Caco-2 (cell line): ENCODE measurements at regions not wholly inside any gene's neighbourhood (a gene's known extent, or its start where the extent isn't known, plus 50 kb on each side); places are given as distances from the start of the nearest gene placed in this dataset.

Experiments
- BruUV-seq: library from RNA; stranded (reverse); fragments of 400-500 nt; replicated peaks from 2 replicates; lab custom pipeline; 2021; lab: Mats Ljungman, UMichigan
- CTCF ChIA-PET: fragments of 300-600 bp; sonication (Branson Sonifier 250); formaldehyde crosslinking; loops from one replicate; lab custom pipeline; 2022; ENCODE audit warnings: antibody characterized with exemption; lab: Charles Lee
- POLR2A ChIA-PET: fragments of 300-600 bp; sonication (Branson Sonifier 250); formaldehyde crosslinking; loops from one replicate; lab custom pipeline; 2022; ENCODE audit warnings: antibody characterized with exemption; lab: Charles Lee
- DNase-seq, 2 experiments: peaks; one replicate each; pipeline versions ENCODE4 v3.0.0 to v3.0.0-alpha.2; 2020 to 2022
- H3K27me3 ChIP-seq: replicated peaks from 2 replicates; pipeline ENCODE4 v1.6.0; 2011; ENCODE audit warnings: low read length; ENCODE audit not compliant: control insufficient read depth, insufficient read depth
- H3K36me3 ChIP-seq: 2 replicates; pipeline ENCODE4 v1.5.1; 2011; ENCODE audit warnings: low read length; ENCODE audit not compliant: control insufficient read depth, insufficient read depth
- H3K4me1 ChIP-seq: fragments of 250-450 bp; sonication (Bioruptor Pico); 2 replicates; pipeline ENCODE4 v1.5.1; 2020; ENCODE audit warnings: mild to moderate bottlenecking
- H3K4me3 ChIP-seq: 2 replicates; pipeline ENCODE4 v1.5.1; 2011; ENCODE audit warnings: low read depth, mild to moderate bottlenecking, control low read depth, low read length
- H3K9me3 ChIP-seq: fragments of 250-450 bp; sonication (Bioruptor Pico); 2 replicates; pipeline ENCODE4 v1.5.1; 2020; ENCODE audit warnings: mild to moderate bottlenecking, moderate library complexity
- H3K27ac Mint-ChIP-seq: one replicate; pipeline ENCODE4 v1.8.0; 2022; ENCODE audit warnings: mixed read lengths; ENCODE audit not compliant: unreplicated experiment
- H3K27me3 Mint-ChIP-seq: one replicate; pipeline ENCODE4 v1.8.0; 2022; ENCODE audit warnings: mixed read lengths; ENCODE audit not compliant: insufficient read depth, unreplicated experiment
- H3K36me3 Mint-ChIP-seq: one replicate; pipeline ENCODE4 v1.8.0; 2022; ENCODE audit warnings: mild to moderate bottlenecking, mixed read lengths; ENCODE audit not compliant: insufficient read depth, unreplicated experiment
- H3K4me1 Mint-ChIP-seq: one replicate; pipeline ENCODE4 v1.8.0; 2022; ENCODE audit warnings: low read depth, mixed read lengths; ENCODE audit not compliant: unreplicated experiment
- H3K4me3 Mint-ChIP-seq: one replicate; pipeline ENCODE4 v1.8.0; 2022; ENCODE audit warnings: mild to moderate bottlenecking, moderate library complexity, mixed read lengths; ENCODE audit not compliant: unreplicated experiment
- H3K9me3 Mint-ChIP-seq: one replicate; pipeline ENCODE4 v1.8.0; 2022; ENCODE audit warnings: mixed read lengths; ENCODE audit not compliant: unreplicated experiment
- CTCF ChIP-seq, 2 experiments: fragments of 200-600 bp in 1 of 2; IDR thresholded peaks; 1 replicate in 1 of 2; 2 replicates in 1 of 2; pipeline versions ENCODE4 v1.5.1 to v1.8.0; 2011 to 2022; ENCODE audit warnings: antibody characterized with exemption in 1 of 2, control low read depth in 1 of 2, inconsistent platforms in 1 of 2, low read depth in 1 of 2, low read length in 1 of 2, mild to moderate bottlenecking in 1 of 2, moderate library complexity in 1 of 2; ENCODE audit not compliant: insufficient read depth in 1 of 2, severe bottlenecking in 1 of 2, unreplicated experiment in 1 of 2
- intact Hi-C: fragments of 100-400 bp; cut with micrococcal nuclease; formaldehyde crosslinking; loops from one replicate; pipeline ENCODE4 v1.10.0; 2022; ENCODE audit not compliant: unreplicated experiment

- no TSS peak for BruUV-seq
- Mint-ChIP-seq H3K9me3 (no peaks in the 10 kb centered on the region), H3K27me3 (no peaks in the 10 kb centered on the region), H3K36me3 (no peaks in the 10 kb centered on the region), H3K4me1 (no peaks in the 10 kb centered on the region), H3K4me3 (no peak overlapping the region), H3K27ac (no peak overlapping the region)
- no peak for TF ChIP-seq CTCF (IDR thresholded peaks at IDR 0.05; ENCODE audit: insufficient read depth in 1 of 2, low read depth in 1 of 2, low read length in 1 of 2, severe bottlenecking in 1 of 2, unreplicated experiment in 1 of 2)
- no peaks in the 10 kb centered on the region for H3K27me3 ChIP-seq
- POLR2A ChIA-PET, result no interaction called here
- H3K4me3 ChIP-seq, result no peak overlapping the region
- DNase-seq, result no peak
- no peaks in the 10 kb centered on the region for H3K36me3 ChIP-seq
- no peaks in the 10 kb centered on the region for H3K4me1 ChIP-seq
- peaks cover 5% of the 10 kb centered on the region; the same call in 1 of the 2 replicates for H3K9me3 ChIP-seq
- CTCF ChIA-PET, result no interaction called here
- intact Hi-C loops, result no loop called here
Observed at GRCh38 chr13:22937241-22937640, 243.5 kb upstream of the SGCG start.

- Histone ChIP-seq H3K4me3 (no peak overlapping the region), H3K9me3 (peaks cover 5% of the 10 kb centered on the region; the same call in 1 of the 2 replicates), H3K4me1 (no peaks in the 10 kb centered on the region), H3K27me3 (no peaks in the 10 kb centered on the region), H3K36me3 (no peaks in the 10 kb centered on the region)
- POLR2A ChIA-PET, result no interaction called here
- CTCF ChIA-PET, result no interaction called here
- TF ChIP-seq CTCF (IDR thresholded peaks at IDR 0.05; ENCODE audit: insufficient read depth in 1 of 2, low read depth in 1 of 2, low read length in 1 of 2, severe bottlenecking in 1 of 2, unreplicated experiment in 1 of 2), result no peak
- Mint-ChIP-seq H3K4me3 (no peak overlapping the region), H3K36me3 (no peaks in the 10 kb centered on the region), H3K27ac (no peak overlapping the region), H3K4me1 (no peaks in the 10 kb centered on the region), H3K27me3 (no peaks in the 10 kb centered on the region), H3K9me3 (no peaks in the 10 kb centered on the region)
- intact Hi-C loops, result no loop called here
- DNase-seq, result no peak
- BruUV-seq, result no TSS peak
Observed at GRCh38 chr13:22937953-22938352, 242.8 kb upstream of the SGCG start.

GRCh38 chr13:22938576-22938975 lies 242.2 kb upstream of the SGCG start:
- no peak for TF ChIP-seq CTCF (IDR thresholded peaks at IDR 0.05; ENCODE audit: insufficient read depth in 1 of 2, low read depth in 1 of 2, low read length in 1 of 2, severe bottlenecking in 1 of 2, unreplicated experiment in 1 of 2)

More at GRCh38 chr13:22938576-22938975, 242.2 kb upstream of the SGCG start:
- ChIA-PET CTCF (no interaction called here), POLR2A (no interaction called here)
- intact Hi-C loops, result no loop called here
- Histone ChIP-seq H3K27me3 (no peaks in the 10 kb centered on the region), H3K9me3 (peaks cover 5% of the 10 kb centered on the region; the same call in 1 of the 2 replicates), H3K4me1 (no peaks in the 10 kb centered on the region), H3K36me3 (no peaks in the 10 kb centered on the region), H3K4me3 (no peak overlapping the region)
- Mint-ChIP-seq H3K27ac (no peak overlapping the region), H3K27me3 (no peaks in the 10 kb centered on the region), H3K9me3 (no peaks in the 10 kb centered on the region), H3K4me1 (no peaks in the 10 kb centered on the region), H3K36me3 (no peaks in the 10 kb centered on the region), H3K4me3 (no peak overlapping the region)
- no TSS peak for BruUV-seq
- DNase-seq, result no peak
